Esophagus squamous epithelium (tissue), 4 donors: ENCODE measurements at regions not wholly inside any gene's neighbourhood (a gene's known extent, or its start where the extent isn't known, plus 50 kb on each side); places are given as distances from the start of the nearest gene placed in this dataset.

Source experiments
- CTCF ChIP-seq, 6 experiments: fragments of 450-650 bp in 4 of 6; fragments of 200-600 bp in 2 of 6; sonication (generic) in 2 of 6; IDR thresholded peaks; one replicate each; pipeline ENCODE4 v1.5.1; 2016 to 2019; ENCODE audit warnings: antibody characterized with exemption in 6 of 6, mild to moderate bottlenecking in 4 of 6, moderate library complexity in 4 of 6
- POLR2A ChIP-seq, 4 donors: fragments of 450-650 bp; IDR thresholded peaks; one replicate each; pipeline ENCODE4 v1.6.1; 2017; ENCODE audit warnings: antibody characterized with exemption in 4 of 4, mild to moderate bottlenecking in 4 of 4, moderate library complexity in 3 of 4

GRCh38 chr13:29923554-29924481, 73.4 kb upstream of the UBL3 start:
- peak; percentile 57 to 96 (median 91) for TF ChIP-seq CTCF (IDR thresholded peaks at IDR 0.05)
- no peak for TF ChIP-seq POLR2A (IDR thresholded peaks at IDR 0.05)
